AG08395 (cell line): ENCODE measurements at regions not wholly inside any gene's neighbourhood (a gene's known extent, or its start where the extent isn't known, plus 50 kb on each side); places are given as distances from the start of the nearest gene placed in this dataset.
A peak's percentile ranks its signal among the peaks of the same experiment; 100 is the strongest.
"Not testable (repeated sequence)": the region's sequence is repeated elsewhere in the genome, so short reads cannot be mapped to it uniquely, and the experiment has no call there.

Experiments used
- DNase-seq: peaks from one replicate; pipeline ENCODE4 v3.0.0; 2012; ENCODE audit warnings: mixed read lengths, low spot score

DNA sequence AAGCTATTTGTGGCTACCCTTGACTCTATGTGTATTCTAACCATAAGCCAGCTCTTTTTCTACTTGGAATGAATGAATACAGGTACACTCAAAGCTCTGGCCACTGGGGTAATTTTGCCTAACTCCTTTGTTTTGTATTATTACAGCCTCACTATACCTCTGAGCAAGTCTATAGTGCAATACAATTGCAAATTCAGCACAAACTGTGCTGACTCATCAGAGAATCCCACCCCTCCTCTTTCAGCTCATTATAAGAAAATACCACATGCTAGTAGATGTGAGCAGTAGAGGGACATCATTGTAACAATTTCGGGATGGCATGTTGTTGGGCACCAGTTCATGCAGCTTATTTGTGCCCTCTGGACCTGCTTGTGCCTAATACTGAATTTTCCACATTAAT lies 1382.2 kb downstream of the SLITRK5 start:
- no peak for DNase-seq

DNA sequence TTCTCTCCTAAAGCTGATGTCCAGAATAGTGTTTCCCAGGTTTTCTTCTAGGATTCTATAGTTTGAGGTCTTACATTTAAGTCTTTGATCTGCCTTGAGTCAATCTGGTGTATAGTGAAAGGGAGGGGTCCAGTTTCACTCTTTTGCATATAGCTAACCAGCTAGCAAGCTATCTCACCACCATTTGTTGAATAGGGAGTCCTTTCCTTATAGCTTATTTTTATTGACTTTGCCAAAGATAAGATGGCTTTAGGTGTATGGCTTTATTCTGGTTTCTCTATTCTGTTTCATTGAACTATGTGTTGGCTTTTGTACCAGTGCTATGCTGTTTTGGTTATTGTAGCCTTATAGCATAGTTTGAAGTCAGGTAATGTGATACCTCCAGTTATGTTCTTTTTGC lies 1386.1 kb downstream of the SLITRK5 start:
- no peak for DNase-seq

DNA sequence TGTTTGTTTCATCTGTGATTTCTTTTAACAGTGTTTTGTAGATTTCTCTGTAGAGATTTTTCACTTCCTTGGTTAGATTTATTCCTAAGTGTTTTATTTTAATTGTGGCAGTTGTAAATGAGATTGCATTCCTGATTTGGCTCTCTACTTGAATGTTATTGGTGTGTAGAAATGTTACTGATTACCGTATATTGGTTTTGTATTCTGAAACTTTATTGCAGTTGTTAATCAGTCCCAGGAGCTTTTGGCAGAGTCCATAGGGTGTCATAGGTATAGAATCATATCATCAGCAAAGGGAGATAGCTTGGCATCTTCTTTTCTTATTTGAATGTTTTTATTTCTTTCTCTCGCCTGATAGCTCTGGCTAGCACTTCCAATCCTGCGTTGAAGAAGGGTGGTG lies 1386.7 kb downstream of the SLITRK5 start:
- DNase-seq = no peak

- no peak for DNase-seq
Observed at GRCh38 chr13:89061821-89062220, 1390.7 kb downstream of the SLITRK5 start.

- no peak for DNase-seq
Observed at GRCh38 chr13:89066868-89067466, 1395.8 kb downstream of the SLITRK5 start.

- no peak for DNase-seq
Observed at GRCh38 chr13:89072979-89073378, 1401.8 kb downstream of the SLITRK5 start.

DNA sequence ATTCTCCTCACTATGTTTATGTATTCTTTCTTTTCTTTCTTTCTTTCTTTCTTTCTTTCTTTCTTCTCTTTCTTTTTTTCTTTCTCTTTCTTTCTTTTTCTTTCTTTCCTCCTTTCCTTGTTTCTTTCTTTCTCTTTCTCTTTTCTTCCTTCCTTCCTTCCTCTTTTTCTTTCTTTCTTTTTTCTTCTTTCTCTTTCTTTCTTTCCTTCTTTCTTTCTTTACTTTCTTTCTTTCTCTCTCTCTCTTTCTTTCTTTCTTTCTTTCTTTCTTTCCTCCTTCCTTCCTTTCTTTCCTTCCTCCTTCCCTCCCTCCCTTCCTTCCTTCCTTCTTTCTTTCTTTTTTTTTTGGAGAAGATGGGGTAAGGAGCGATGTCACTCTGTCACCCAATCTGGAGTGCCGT lies 1405.5 kb downstream of the SLITRK5 start:
- DNase-seq = no peak

DNA sequence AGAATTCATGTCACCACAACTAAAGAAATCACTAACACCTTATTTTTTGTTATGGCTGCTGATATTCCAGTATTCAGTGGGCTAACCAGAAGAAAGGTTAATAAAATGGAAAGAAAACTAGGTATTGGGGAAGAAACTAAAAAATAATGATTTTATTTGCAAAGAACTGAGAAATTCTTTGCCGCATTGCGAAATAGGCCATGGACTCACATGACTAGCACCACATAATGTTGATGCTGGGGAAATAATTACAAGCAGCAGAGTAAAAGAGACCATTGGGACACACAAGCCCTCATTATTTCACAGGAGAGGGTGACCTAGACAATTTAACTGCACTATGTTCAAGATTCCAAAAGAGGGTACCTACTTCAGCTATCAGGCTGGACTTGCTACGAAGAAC lies 1411.5 kb downstream of the SLITRK5 start:
- no peak for DNase-seq

DNA sequence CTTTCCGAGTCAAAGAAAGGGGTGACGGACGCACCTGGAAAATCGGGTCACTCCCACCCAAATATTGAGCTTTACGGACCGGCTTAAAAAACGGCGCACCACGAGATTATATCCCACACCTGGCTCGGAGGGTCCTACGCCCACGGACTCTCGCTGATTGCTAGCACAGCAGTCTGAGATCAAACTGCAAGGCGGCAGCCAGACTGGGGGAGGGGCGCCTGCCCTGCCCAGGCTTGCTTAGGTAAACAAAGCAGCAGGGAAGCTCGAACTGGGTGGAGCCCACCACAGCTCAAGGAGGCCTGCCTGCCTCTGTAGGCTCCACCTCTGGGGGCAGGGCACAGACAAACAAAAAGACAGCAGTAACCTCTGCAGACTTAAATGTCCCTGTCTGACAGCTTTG lies 1416.9 kb downstream of the SLITRK5 start:
- DNase-seq = not testable (repeated sequence)

DNA sequence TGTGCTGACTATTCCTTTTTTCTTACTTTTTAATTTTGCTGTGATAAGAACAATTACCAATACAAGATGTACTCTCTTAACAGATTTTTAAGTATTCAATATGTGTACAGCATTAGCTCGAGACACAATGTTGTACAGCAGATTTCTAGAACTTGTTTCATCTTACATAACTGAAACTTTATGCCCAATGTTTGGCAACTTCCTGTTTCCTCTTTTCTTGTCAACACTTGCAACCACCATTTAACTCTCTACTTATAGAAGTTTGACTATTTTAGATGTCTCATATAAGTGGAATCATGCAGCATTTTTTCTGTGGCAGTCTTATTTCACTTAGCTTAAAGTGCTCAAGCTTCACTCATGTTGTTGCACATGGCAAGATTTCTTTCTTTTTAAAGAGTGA lies 1426.8 kb downstream of the SLITRK5 start:
- no peak for DNase-seq

- no peak for DNase-seq
Observed at GRCh38 chr13:89113744-89114143, 1442.6 kb downstream of the SLITRK5 start.

DNA sequence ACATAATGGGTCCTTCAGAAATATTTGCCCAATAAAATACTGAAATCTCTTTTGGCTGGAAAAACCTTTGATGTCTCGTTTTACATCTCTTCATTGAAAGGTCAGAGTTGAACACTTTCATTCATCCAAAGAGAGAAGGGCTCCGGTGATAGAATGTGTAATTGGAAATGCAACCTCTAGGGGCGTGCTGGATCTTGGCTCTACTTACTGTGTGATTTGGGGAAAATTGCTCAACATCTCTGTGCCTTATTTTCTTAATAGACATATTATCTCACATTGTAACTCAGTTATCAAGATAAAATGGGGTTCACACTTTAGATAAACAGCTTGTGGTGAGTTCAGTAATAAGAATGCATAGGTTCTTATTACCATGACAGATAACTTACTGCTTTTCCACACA lies 1444.1 kb downstream of the SLITRK5 start:
- no peak for DNase-seq

DNA sequence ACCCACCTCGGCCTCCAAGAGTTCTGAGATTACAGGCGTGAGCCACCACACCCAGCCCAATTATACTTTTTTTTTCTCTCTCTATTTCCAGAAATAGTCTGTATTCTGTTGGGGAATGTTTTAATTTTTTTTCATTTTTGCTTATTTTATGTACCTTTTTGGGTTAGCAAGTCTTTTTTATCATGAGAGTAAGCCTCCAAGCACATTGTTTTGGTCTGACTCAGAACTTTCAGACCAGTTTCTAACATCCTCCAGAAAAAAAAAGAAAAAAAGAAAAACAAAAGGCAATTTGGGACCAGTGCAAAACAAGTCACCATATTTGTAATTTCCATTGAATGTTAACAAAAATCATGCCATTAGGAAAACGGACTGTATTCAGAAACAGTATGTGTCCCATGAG lies 1465.5 kb downstream of the SLITRK5 start:
- DNase-seq = peak; percentile 1

- DNase-seq = no peak
Observed at GRCh38 chr13:89150362-89150761, 1479.2 kb downstream of the SLITRK5 start.

DNA sequence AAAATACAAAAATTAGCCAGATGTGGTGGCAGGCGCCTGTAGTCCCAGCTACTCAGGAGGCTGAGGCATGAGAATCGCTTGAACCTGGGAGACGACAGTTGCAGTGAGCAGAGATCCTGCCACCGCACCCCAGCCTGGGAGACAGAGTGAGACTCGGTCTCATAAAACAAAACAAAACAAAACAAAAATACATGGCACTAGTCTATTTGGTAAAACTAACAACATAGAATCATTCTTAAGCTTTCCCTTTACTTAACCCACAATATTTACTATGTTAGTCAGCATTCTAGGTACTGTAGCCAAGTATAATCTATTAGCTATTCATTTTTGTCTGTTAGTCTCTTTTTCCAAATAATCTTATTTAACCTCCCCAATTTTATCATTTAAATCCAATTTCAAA lies 1482.8 kb downstream of the SLITRK5 start:
- DNase-seq = no peak

DNA sequence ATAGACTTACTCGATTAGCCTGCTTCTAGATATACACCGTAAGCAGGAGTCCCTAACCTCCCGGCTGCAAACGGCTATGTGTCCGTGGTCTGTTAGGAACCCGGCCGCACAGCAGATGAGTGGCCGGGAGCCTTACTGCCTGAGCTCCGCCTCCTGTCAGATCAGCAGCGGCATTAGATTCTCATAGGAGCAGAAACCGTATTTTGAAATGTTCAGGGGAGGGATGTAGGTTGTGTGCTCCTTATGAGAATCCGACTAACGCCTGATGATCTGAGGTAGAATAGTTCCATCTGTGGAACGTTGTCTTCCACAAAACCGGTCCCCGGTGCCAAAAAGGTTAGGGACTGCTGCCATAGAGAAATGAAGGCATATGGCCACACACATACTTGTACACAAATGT lies 1491.9 kb downstream of the SLITRK5 start:
- peak; percentile 27 for DNase-seq

DNA sequence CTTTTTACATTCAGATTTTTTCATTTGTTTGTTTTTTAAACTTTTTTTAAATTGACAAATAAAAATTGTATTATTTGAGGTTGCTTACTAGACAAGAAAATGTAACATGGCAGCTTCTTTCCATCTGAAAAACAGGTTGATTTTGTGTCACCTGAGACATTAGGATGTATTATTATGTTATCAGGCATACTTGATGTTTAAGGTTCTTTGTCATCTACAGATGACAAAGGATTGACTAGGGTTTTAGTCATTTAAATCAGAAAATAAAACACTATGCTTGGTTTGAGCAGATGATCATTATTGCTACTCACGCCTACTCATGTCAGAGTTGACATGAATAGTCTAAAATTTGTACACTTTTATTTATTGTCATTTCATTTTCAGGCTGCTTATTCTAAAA lies 1494.5 kb downstream of the SLITRK5 start:
- no peak for DNase-seq

GRCh38 chr13:89169951-89170350 lies 1498.8 kb downstream of the SLITRK5 start:
- no peak for DNase-seq

- DNase-seq = no peak
Observed at GRCh38 chr13:89181041-89181440, 1509.9 kb downstream of the SLITRK5 start.

DNA sequence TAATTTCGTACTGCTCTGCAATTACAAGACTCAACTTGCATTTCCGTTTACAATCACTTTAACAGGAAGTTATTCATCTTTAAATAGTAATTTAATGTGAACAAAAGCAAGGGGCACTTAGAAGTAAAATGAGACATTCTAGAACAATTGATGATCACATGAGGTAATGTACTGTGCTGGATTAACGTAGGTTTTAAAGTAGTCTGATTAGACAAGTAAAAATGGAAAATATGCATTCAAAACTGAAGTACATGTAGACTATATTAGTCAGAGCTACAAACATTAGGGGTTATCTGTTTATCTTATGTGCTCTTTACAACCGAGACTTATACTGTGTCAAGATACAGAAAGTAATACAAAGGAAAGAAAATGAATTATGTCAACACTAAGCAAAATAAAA lies 1528.0 kb downstream of the SLITRK5 start:
- DNase-seq = no peak

GRCh38 chr13:89204435-89204834 lies 1533.3 kb downstream of the SLITRK5 start:
- no peak for DNase-seq

- DNase-seq = no peak
Observed at GRCh38 chr13:89205856-89206520, 1534.8 kb downstream of the SLITRK5 start.

GRCh38 chr13:89212186-89212585 lies 1541.0 kb downstream of the SLITRK5 start:
- no peak for DNase-seq

- no peak for DNase-seq
Observed at GRCh38 chr13:89214185-89214584, 1543.0 kb downstream of the SLITRK5 start.
